Karpas-422 (cell line): ENCODE measurements at regions not wholly inside any gene's neighbourhood (a gene's known extent, or its start where the extent isn't known, plus 50 kb on each side); places are given as distances from the start of the nearest gene placed in this dataset.
"Not testable (repeated sequence)": the region's sequence is repeated elsewhere in the genome, so short reads cannot be mapped to it uniquely, and the experiment has no call there.

Source experiments
- DNase-seq: peaks from one replicate; pipeline ENCODE4 v3.0.0-alpha.2; 2015
- H2AFZ ChIP-seq: fragments of 200-600 bp; sonication (generic); 2 replicates; pipeline ENCODE4 v1.6.1; 2014; ENCODE audit warnings: antibody characterized with exemption, low read length, mixed read lengths
- H3K27ac ChIP-seq: fragments of 200-600 bp; sonication (generic); 2 replicates; pipeline ENCODE4 v1.5.1; 2014; ENCODE audit warnings: mild to moderate bottlenecking, low read length, moderate library complexity
- H3K27me3 ChIP-seq: fragments of 200-600 bp; sonication (generic); 2 replicates; pipeline ENCODE4 v1.6.1; 2014; ENCODE audit warnings: low read length, mixed read lengths
- H3K36me3 ChIP-seq: fragments of 200-600 bp; sonication (generic); 2 replicates; pipeline ENCODE4 v1.6.1; 2014; ENCODE audit warnings: low read length, mixed read lengths; ENCODE audit not compliant: insufficient read depth
- H3K4me1 ChIP-seq: fragments of 200-600 bp; sonication (generic); 2 replicates; pipeline ENCODE4 v1.6.1; 2014; ENCODE audit warnings: mild to moderate bottlenecking, low read length, mixed read lengths
- H3K4me2 ChIP-seq: fragments of 200-600 bp; sonication (generic); 2 replicates; pipeline ENCODE4 v1.6.1; 2014; ENCODE audit warnings: low read length, low read depth, mild to moderate bottlenecking; ENCODE audit not compliant: poor library complexity, severe bottlenecking
- H3K4me3 ChIP-seq: fragments of 200-600 bp; sonication (generic); 2 replicates; pipeline ENCODE4 v1.5.1; 2014; ENCODE audit warnings: mild to moderate bottlenecking, antibody characterized with exemption, low read length, mixed read lengths
- H3K79me2 ChIP-seq: fragments of 200-600 bp; sonication (generic); 2 replicates; pipeline ENCODE4 v1.6.1; 2014; ENCODE audit warnings: mild to moderate bottlenecking, low read length, mixed read lengths
- H3K9ac ChIP-seq: fragments of 200-600 bp; sonication (generic); 2 replicates; pipeline ENCODE4 v1.6.0; 2014; ENCODE audit warnings: low read length
- H3K9me2 ChIP-seq: fragments of 200-600 bp; sonication (generic), shearing (Covaris generic); replicated peaks from 2 replicates; pipeline ENCODE4 v1.6.0; 2014; ENCODE audit warnings: mild to moderate bottlenecking, low read length, moderate library complexity; ENCODE audit not compliant: insufficient read depth
- H3K9me3 ChIP-seq: fragments of 300-700, 200-600 bp; sonication (generic); 2 replicates; pipeline ENCODE4 v1.6.1; 2014; ENCODE audit warnings: low read length, mixed read lengths
- H4K20me1 ChIP-seq: fragments of 200-600 bp; sonication (generic); 2 replicates; pipeline ENCODE4 v1.6.1; 2014; ENCODE audit warnings: mild to moderate bottlenecking, antibody characterized with exemption, low read length, low read depth; ENCODE audit not compliant: insufficient read depth

- no peaks in the 10 kb centered on the region for H4K20me1 ChIP-seq
- H3K9ac ChIP-seq = no peak overlapping the region
- H3K36me3 ChIP-seq = no peaks in the 10 kb centered on the region
- no peak overlapping the region for H3K27ac ChIP-seq
- no peaks in the 10 kb centered on the region for H3K9me2 ChIP-seq
- no peaks in the 10 kb centered on the region for H3K4me1 ChIP-seq
- H3K79me2 ChIP-seq = no peaks in the 10 kb centered on the region
- no peak overlapping the region for H3K4me3 ChIP-seq
- H2AFZ ChIP-seq = no peak overlapping the region
- H3K27me3 ChIP-seq = no peaks in the 10 kb centered on the region
- H3K4me2 ChIP-seq = no peak overlapping the region
- no peak for DNase-seq
- 0 out of 2 replicates have a peak, but pooled peaks cover 2% of the 10 kb centered on the region for H3K9me3 ChIP-seq
These were observed 125.7 kb upstream of the NDST3 start for GRCh38 chr4:117908306-117909207.

GRCh38 chr4:117916728-117917127, 117.6 kb upstream of the NDST3 start:
- no peak overlapping the region for H3K9ac ChIP-seq
- H3K79me2 ChIP-seq = no peaks in the 10 kb centered on the region
- no peak overlapping the region for H2AFZ ChIP-seq
- no peak overlapping the region for H3K4me2 ChIP-seq
- no peak for DNase-seq
- no peaks in the 10 kb centered on the region for H3K9me2 ChIP-seq
- no peak overlapping the region for H3K4me3 ChIP-seq
- H3K27me3 ChIP-seq = no peaks in the 10 kb centered on the region
- no peaks in the 10 kb centered on the region for H3K36me3 ChIP-seq
- no peaks in the 10 kb centered on the region for H4K20me1 ChIP-seq
- H3K27ac ChIP-seq = no peak overlapping the region
- H3K4me1 ChIP-seq = no peaks in the 10 kb centered on the region
- H3K9me3 ChIP-seq = 0 out of 2 replicates have a peak, but pooled peaks cover 2% of the 10 kb centered on the region

- H3K27ac ChIP-seq, H3K9me2 ChIP-seq, H2AFZ ChIP-seq, DNase-seq, H3K79me2 ChIP-seq, H3K4me1 ChIP-seq, H3K36me3 ChIP-seq, H3K27me3 ChIP-seq, H3K9me3 ChIP-seq, H3K9ac ChIP-seq, H4K20me1 ChIP-seq, H3K4me3 ChIP-seq, H3K4me2 ChIP-seq: not testable (repeated sequence)
These were observed 112.0 kb upstream of the NDST3 start for GRCh38 chr4:117922311-117922710.

- not testable (repeated sequence) for H3K9ac ChIP-seq, H4K20me1 ChIP-seq, H3K36me3 ChIP-seq, H2AFZ ChIP-seq, H3K4me1 ChIP-seq, H3K4me2 ChIP-seq, DNase-seq, H3K79me2 ChIP-seq, H3K9me3 ChIP-seq, H3K27me3 ChIP-seq, H3K27ac ChIP-seq, H3K9me2 ChIP-seq, H3K4me3 ChIP-seq
These were observed 106.5 kb upstream of the NDST3 start for GRCh38 chr4:117927823-117928222.

- no peak overlapping the region for H3K9ac ChIP-seq
- no peaks in the 10 kb centered on the region for H3K36me3 ChIP-seq
- H3K4me3 ChIP-seq = no peak overlapping the region
- peaks cover 6% of the 10 kb centered on the region for H3K9me3 ChIP-seq
- no peak overlapping the region for H3K27ac ChIP-seq
- no peaks in the 10 kb centered on the region for H3K79me2 ChIP-seq
- H3K27me3 ChIP-seq = no peaks in the 10 kb centered on the region
- H3K4me1 ChIP-seq = no peaks in the 10 kb centered on the region
- H3K9me2 ChIP-seq = no peaks in the 10 kb centered on the region
- DNase-seq = no peak
- H4K20me1 ChIP-seq = no peaks in the 10 kb centered on the region
- H3K4me2 ChIP-seq = no peak overlapping the region
- H2AFZ ChIP-seq = no peak overlapping the region
These were observed 92.7 kb upstream of the NDST3 start for GRCh38 chr4:117941611-117942010.

- no peak overlapping the region for H3K4me3 ChIP-seq
- H3K9ac ChIP-seq = no peak overlapping the region
- no peaks in the 10 kb centered on the region for H3K9me3 ChIP-seq
- H3K79me2 ChIP-seq = no peaks in the 10 kb centered on the region
- no peaks in the 10 kb centered on the region for H3K9me2 ChIP-seq
- no peaks in the 10 kb centered on the region for H3K4me1 ChIP-seq
- H2AFZ ChIP-seq = no peak overlapping the region
- no peak overlapping the region for H3K27ac ChIP-seq
- no peaks in the 10 kb centered on the region for H3K36me3 ChIP-seq
- no peak for DNase-seq
- H4K20me1 ChIP-seq = no peaks in the 10 kb centered on the region
- no peak overlapping the region for H3K4me2 ChIP-seq
- H3K27me3 ChIP-seq = no peaks in the 10 kb centered on the region
These were observed 84.7 kb upstream of the NDST3 start for GRCh38 chr4:117949621-117950020.

GRCh38 chr4:117957571-117957970, 76.7 kb upstream of the NDST3 start:
- H4K20me1 ChIP-seq = no peaks in the 10 kb centered on the region
- H3K9ac ChIP-seq = no peak overlapping the region
- no peaks in the 10 kb centered on the region for H3K36me3 ChIP-seq
- no peaks in the 10 kb centered on the region for H3K27me3 ChIP-seq
- H3K4me1 ChIP-seq = no peaks in the 10 kb centered on the region
- no peaks in the 10 kb centered on the region for H3K79me2 ChIP-seq
- H3K4me3 ChIP-seq = no peak overlapping the region
- no peak overlapping the region for H2AFZ ChIP-seq
- no peak for DNase-seq
- no peak overlapping the region for H3K4me2 ChIP-seq
- no peak overlapping the region for H3K27ac ChIP-seq
- peaks cover 4% of the 10 kb centered on the region for H3K9me2 ChIP-seq
- no peaks in the 10 kb centered on the region for H3K9me3 ChIP-seq

- no peak overlapping the region for H3K4me2 ChIP-seq
- H4K20me1 ChIP-seq = no peaks in the 10 kb centered on the region
- H3K36me3 ChIP-seq = no peaks in the 10 kb centered on the region
- H3K4me1 ChIP-seq = no peaks in the 10 kb centered on the region
- H2AFZ ChIP-seq = no peak overlapping the region
- H3K27ac ChIP-seq = no peak overlapping the region
- no peak overlapping the region for H3K4me3 ChIP-seq
- no peak for DNase-seq
- H3K9me2 ChIP-seq = no peaks in the 10 kb centered on the region
- H3K9ac ChIP-seq = no peak overlapping the region
- H3K79me2 ChIP-seq = no peaks in the 10 kb centered on the region
- H3K27me3 ChIP-seq = no peaks in the 10 kb centered on the region
- H3K9me3 ChIP-seq = no peaks in the 10 kb centered on the region
These were observed 68.7 kb upstream of the NDST3 start for GRCh38 chr4:117965622-117966021.
